ENCODE measurements at regions not wholly inside any gene's neighbourhood (a gene's known extent, or its start where the extent isn't known, plus 50 kb on each side); places are given as distances from the start of the nearest gene placed in this dataset.

GRCh38 chr6:170110201-170111140 is 180.4 kb downstream of the DLL1 start:
- no peak for DNase-seq

- DNase-seq, result no peak
Measured at GRCh38 chr6:170108890-170109587, 181.8 kb downstream of the DLL1 start.

GRCh38 chr6:170108456-170108855 is 182.4 kb downstream of the DLL1 start:
- DNase-seq, result no peak

GRCh38 chr6:170107606-170108222 is 183.2 kb downstream of the DLL1 start:
- no peak for DNase-seq

GRCh38 chr6:170106906-170107525 is 183.9 kb downstream of the DLL1 start:
- DNase-seq, result no peak

- no peak for DNase-seq
Measured at GRCh38 chr6:170102582-170103481, 188.0 kb downstream of the DLL1 start.

GRCh38 chr6:170102038-170102437 is 188.8 kb downstream of the DLL1 start:
- no peak for DNase-seq

- DNase-seq, result no peak
Measured at GRCh38 chr6:170101281-170102035, 189.4 kb downstream of the DLL1 start.

- no peak for DNase-seq
Measured at GRCh38 chr6:170100046-170100445, 190.8 kb downstream of the DLL1 start.

- no peak for DNase-seq
Measured at GRCh38 chr6:170099387-170099786, 191.5 kb downstream of the DLL1 start.

- no peak for DNase-seq
Measured at GRCh38 chr6:170098428-170099170, 192.3 kb downstream of the DLL1 start.

GRCh38 chr6:170097505-170098427 is 193.1 kb downstream of the DLL1 start:
- DNase-seq, result no peak

GRCh38 chr6:170096803-170097504 is 193.9 kb downstream of the DLL1 start:
- DNase-seq, result no peak

- no peak for DNase-seq
Measured at GRCh38 chr6:170096191-170096802, 194.6 kb downstream of the DLL1 start.

- no peak for DNase-seq
Measured at GRCh38 chr6:170095273-170095981, 195.5 kb downstream of the DLL1 start.

- no peak for DNase-seq
Measured at GRCh38 chr6:170094686-170095272, 196.1 kb downstream of the DLL1 start.

Data from stimulated activated naive CD4-positive, alpha-beta T cell (primary cell).